Esophagus squamous epithelium (tissue), 5 donors: ENCODE measurements at regions not wholly inside any gene's neighbourhood (a gene's known extent, or its start where the extent isn't known, plus 50 kb on each side); places are given as distances from the start of the nearest gene placed in this dataset.
A peak's percentile ranks its signal among the peaks of the same experiment; 100 is the strongest.

Experiments
- DNase-seq: peaks from one replicate; lab custom pipeline; 2025; lab: John Stamatoyannopoulos, UW
- H3K27ac ChIP-seq, 4 donors: fragments of 200-600 bp; sonication (generic); one replicate each; pipeline ENCODE4 v1.5.1; 2016 to 2019; ENCODE audit warnings: mild to moderate bottlenecking in 1 of 4
- H3K27me3 ChIP-seq, 4 donors: fragments of 200-600 bp; sonication (generic); 1 replicate in 3 of 4; 2 replicates in 1 of 4; pipeline versions ENCODE4 v1.5.1 to v1.6.0; 2017 to 2021; ENCODE audit warnings: antibody characterized with exemption in 1 of 4
- H3K36me3 ChIP-seq, 3 donors: fragments of 200-600 bp; sonication (generic); one replicate each; pipeline ENCODE4 v1.5.1; 2016 to 2019
- H3K4me1 ChIP-seq, 3 donors: fragments of 200-600 bp; sonication (generic); one replicate each; pipeline ENCODE4 v1.5.1; 2017 to 2019
- H3K4me3 ChIP-seq, 4 donors: fragments of 200-600 bp; sonication (generic); 1 replicate in 3 of 4; 2 replicates in 1 of 4; pipeline ENCODE4 v1.5.1; 2016 to 2019; ENCODE audit warnings: mild to moderate bottlenecking in 2 of 4, moderate library complexity in 1 of 4
- H3K9me3 ChIP-seq, 3 donors: fragments of 200-600 bp; sonication (generic); one replicate each; pipeline ENCODE4 v1.5.1; 2016 to 2019
- POLR2A ChIP-seq, 4 donors: fragments of 450-650 bp; IDR thresholded peaks; one replicate each; pipeline ENCODE4 v1.6.1; 2017; ENCODE audit warnings: antibody characterized with exemption in 4 of 4, mild to moderate bottlenecking in 4 of 4, moderate library complexity in 3 of 4
- WGBS, 2 donors: methylation state at CpG; one replicate each; pipeline ENCODE4 v1.1.5; 2018; 5-methylcytosine and 5-hydroxymethylcytosine counted together
- intact Hi-C: fragments of 100-400 bp; cut with DNase I; formaldehyde crosslinking; loops from one replicate; pipeline ENCODE4 v1.15.0; 2022
- TF ChIP-seq, protein P1 (sequence below), 6 experiments: fragments of 450-650 bp in 4 of 6; fragments of 200-600 bp in 2 of 6; sonication (generic) in 2 of 6; IDR thresholded peaks; one replicate each; pipeline ENCODE4 v1.5.1; 2016 to 2019; ENCODE audit warnings: antibody characterized with exemption in 6 of 6, mild to moderate bottlenecking in 4 of 6, moderate library complexity in 4 of 6
- donor health status: DM: yes; HTN: yes; CAD: no.

DNA sequence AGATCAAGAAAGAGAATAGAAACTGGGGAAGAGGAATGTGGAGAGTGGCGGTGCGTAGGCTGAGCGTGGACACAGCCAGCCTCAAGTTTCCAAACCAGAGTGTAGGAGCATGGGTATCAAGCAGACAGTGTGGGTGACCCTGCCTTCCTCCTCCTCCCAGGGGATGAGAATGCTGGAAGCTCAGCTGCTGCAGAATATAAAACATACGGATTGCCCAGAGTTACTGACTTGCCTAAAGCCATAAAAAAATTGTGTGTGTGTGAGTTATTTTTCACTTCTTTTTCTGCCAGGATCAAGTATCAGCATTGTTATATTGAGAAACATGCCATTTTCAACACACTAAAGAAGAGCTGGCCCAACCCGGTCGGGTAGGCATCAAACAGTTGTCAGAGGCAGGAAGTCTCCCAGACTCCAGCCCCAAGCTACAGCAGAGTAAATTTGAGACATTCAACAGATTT is 333.3 kb upstream of the ACVR2A start:
- peaks cover 0 to 12% (median 0%) of the 10 kb centered on the region in 3 donors for H3K4me1 ChIP-seq
- H3K36me3 ChIP-seq, result no peaks in the 10 kb centered on the region
- TF ChIP-seq POLR2A (IDR thresholded peaks at IDR 0.05), result no peak
- TF ChIP-seq, protein P1, sequence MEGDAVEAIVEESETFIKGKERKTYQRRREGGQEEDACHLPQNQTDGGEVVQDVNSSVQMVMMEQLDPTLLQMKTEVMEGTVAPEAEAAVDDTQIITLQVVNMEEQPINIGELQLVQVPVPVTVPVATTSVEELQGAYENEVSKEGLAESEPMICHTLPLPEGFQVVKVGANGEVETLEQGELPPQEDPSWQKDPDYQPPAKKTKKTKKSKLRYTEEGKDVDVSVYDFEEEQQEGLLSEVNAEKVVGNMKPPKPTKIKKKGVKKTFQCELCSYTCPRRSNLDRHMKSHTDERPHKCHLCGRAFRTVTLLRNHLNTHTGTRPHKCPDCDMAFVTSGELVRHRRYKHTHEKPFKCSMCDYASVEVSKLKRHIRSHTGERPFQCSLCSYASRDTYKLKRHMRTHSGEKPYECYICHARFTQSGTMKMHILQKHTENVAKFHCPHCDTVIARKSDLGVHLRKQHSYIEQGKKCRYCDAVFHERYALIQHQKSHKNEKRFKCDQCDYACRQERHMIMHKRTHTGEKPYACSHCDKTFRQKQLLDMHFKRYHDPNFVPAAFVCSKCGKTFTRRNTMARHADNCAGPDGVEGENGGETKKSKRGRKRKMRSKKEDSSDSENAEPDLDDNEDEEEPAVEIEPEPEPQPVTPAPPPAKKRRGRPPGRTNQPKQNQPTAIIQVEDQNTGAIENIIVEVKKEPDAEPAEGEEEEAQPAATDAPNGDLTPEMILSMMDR (IDR thresholded peaks at IDR 0.05), result no peak
- DNase-seq, result no peak
- H3K9me3 ChIP-seq, result no peaks in the 10 kb centered on the region
- WGBS, 2 donors, result 35 to 45% methylated on average over 6 of the region's 6 CpGs
- intact Hi-C loops, result no loop called here
- no peaks in the 10 kb centered on the region for H3K27me3 ChIP-seq
- H3K4me3 ChIP-seq, result no peak overlapping the region
- peak overlapping the region in 1 of 4 donors; percentile 15 for H3K27ac ChIP-seq

DNA sequence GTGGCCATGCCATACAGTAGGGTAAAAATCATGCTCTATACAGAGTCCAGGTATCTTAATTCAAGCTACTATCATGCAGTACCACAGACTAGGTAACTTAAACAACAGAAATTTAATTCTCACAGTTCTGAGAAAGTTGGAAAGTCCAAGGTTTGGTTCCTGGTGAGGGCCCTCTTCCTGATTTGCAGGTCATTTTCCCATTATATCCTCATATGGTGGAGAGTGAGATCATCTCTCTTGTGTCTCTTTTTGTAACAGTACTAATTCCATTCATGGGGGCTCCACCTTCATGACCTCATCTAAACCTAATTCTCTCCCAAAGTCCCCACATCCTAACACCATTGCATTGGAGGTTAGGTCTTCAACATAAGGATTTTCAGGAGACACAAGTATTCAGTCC is 335.0 kb upstream of the ACVR2A start:
- Histone ChIP-seq H3K27me3 (no peaks in the 10 kb centered on the region), H3K4me1 (peaks cover 0 to 12% (median 0%) of the 10 kb centered on the region in 3 donors), H3K4me3 (no peak overlapping the region), H3K27ac (no peak overlapping the region), H3K9me3 (no peaks in the 10 kb centered on the region), H3K36me3 (no peaks in the 10 kb centered on the region)
- TF ChIP-seq, protein P1 (IDR thresholded peaks at IDR 0.05), result no peak
- TF ChIP-seq POLR2A (IDR thresholded peaks at IDR 0.05), result no peak
- intact Hi-C loops, result no loop called here
- no peak for DNase-seq

DNA sequence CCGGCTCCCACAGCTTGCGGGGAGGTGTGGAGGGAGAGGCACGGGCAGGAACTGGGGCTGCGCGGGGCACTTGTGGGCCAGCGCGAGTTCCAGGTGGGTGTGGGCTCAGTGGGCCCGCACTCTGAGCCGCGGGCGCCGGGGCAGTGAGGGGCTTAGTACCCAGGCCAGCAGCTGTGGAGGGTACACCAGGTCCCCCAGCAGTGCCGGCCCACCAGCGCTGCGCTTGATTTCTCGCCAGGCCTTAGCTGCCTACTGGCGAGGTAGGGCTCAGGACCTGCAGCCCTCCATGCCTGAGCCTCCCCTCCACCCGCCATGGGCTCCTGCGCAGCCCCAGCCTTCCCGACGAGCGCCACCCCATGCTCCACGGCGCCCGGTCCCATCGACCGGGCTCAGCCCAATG is 337.9 kb upstream of the ACVR2A start:
- TF ChIP-seq POLR2A (IDR thresholded peaks at IDR 0.05), result no peak
- TF ChIP-seq, protein P1 (IDR thresholded peaks at IDR 0.05), result no peak
- H3K4me1 ChIP-seq, result peaks cover 0 to 7% (median 0%) of the 10 kb centered on the region in 3 donors
- no peak overlapping the region for H3K4me3 ChIP-seq
- 96 to 98% methylated on average over 5 to 10 of the region's 27 CpGs for WGBS, 2 donors
- no peaks in the 10 kb centered on the region for H3K9me3 ChIP-seq
- intact Hi-C loops, result no loop called here
- no peaks in the 10 kb centered on the region for H3K36me3 ChIP-seq
- H3K27me3 ChIP-seq, result no peaks in the 10 kb centered on the region
- no peak overlapping the region for H3K27ac ChIP-seq
- DNase-seq, result no peak

DNA sequence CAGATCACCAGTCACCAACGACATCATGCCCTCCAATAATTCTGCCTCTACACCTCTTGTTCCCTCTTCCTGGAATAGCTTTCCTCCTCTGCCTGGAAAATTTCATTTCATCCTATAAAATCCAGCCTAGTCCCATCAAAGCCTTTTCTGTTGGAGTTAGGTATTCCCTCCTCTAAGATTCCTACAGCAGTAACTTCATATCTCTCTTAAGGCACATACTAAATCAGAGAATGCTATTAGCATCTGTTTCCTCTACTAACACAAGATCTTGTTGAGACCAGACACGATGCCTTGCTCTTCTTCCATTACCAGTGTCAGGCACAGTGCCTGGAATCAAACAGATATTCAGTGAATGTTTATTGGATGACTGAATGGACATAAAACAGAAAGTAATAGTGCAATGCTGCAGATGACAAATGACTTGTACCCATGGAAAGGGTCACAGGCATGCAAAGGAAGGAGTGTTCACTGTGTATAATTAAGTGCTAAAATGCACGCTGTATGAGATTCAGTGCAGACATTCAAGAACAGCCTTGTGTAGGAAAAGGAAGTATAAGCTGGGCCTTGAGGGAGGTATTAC is 342.0 kb upstream of the ACVR2A start:
- intact Hi-C loops, result no loop called here
- no peaks in the 10 kb centered on the region for H3K4me1 ChIP-seq
- DNase-seq, result no peak
- H3K9me3 ChIP-seq, result no peaks in the 10 kb centered on the region
- 63 to 73% methylated on average over 3 of the region's 3 CpGs for WGBS, 2 donors
- H3K36me3 ChIP-seq, result no peaks in the 10 kb centered on the region
- H3K4me3 ChIP-seq, result no peak overlapping the region
- no peak overlapping the region for H3K27ac ChIP-seq
- no peaks in the 10 kb centered on the region for H3K27me3 ChIP-seq
- TF ChIP-seq, protein P1 (IDR thresholded peaks at IDR 0.05), result no peak
- TF ChIP-seq POLR2A (IDR thresholded peaks at IDR 0.05), result no peak

DNA sequence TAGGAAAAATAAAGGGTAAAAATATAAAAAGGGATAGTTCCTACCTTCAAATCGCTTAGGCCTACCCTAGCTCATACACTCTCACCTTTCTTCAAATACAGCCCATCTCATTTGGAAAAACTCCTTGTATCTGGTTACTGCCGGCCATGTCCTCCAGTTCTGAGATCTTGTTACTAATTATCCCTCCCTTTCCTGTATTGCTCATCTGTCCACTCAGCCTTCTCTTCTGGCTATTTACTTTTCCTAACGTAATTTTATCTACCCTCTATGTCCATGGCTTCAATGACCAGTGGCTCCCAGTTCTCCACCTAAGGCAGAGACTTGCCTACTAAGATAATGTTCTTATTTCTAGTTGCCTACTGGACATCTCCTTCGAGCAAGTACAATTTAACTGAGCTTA is 342.9 kb upstream of the ACVR2A start:
- Histone ChIP-seq H3K9me3 (no peaks in the 10 kb centered on the region), H3K27me3 (no peaks in the 10 kb centered on the region), H3K27ac (no peak overlapping the region), H3K36me3 (no peaks in the 10 kb centered on the region), H3K4me3 (no peak overlapping the region), H3K4me1 (no peaks in the 10 kb centered on the region)
- WGBS, 2 donors, result 78 to 88% methylated on average over 4 of the region's 4 CpGs
- no peak for TF ChIP-seq POLR2A (IDR thresholded peaks at IDR 0.05)
- TF ChIP-seq, protein P1 (IDR thresholded peaks at IDR 0.05), result no peak
- intact Hi-C loops, result no loop called here
- DNase-seq, result no peak
